C4-2B (cell line): ENCODE measurements at regions not wholly inside any gene's neighbourhood (a gene's known extent, or its start where the extent isn't known, plus 50 kb on each side); places are given as distances from the start of the nearest gene placed in this dataset.

Experiments
- H3K27ac ChIP-seq: fragments of 450-650 bp; 2 replicates; pipeline ENCODE4 v1.5.1; 2017
- CTCF ChIP-seq: fragments of 450-650 bp; conservative IDR thresholded peaks from 2 replicates; pipeline ENCODE4 v1.5.1; 2017; ENCODE audit warnings: mild to moderate bottlenecking
- ZFX ChIP-seq: fragments of 450-650 bp; IDR thresholded peaks from 2 replicates; pipeline ENCODE4 v1.6.1; 2017

- no peak overlapping the region for H3K27ac ChIP-seq
- TF ChIP-seq CTCF (no peak), ZFX (no peak)
Measured at GRCh38 chr10:62460393-62460792, 86.2 kb downstream of the ZNF365 start.

GRCh38 chr10:62461120-62461519, 87.0 kb downstream of the ZNF365 start:
- TF ChIP-seq CTCF: no peak
- no peak overlapping the region for H3K27ac ChIP-seq

- TF ChIP-seq CTCF (no peak), ZFX (no peak)
- no peak overlapping the region for H3K27ac ChIP-seq
Measured at GRCh38 chr10:62462461-62462860, 88.3 kb downstream of the ZNF365 start.

- H3K27ac ChIP-seq: no peak overlapping the region
- TF ChIP-seq ZFX: no peak
- TF ChIP-seq CTCF: no peak
Measured at GRCh38 chr10:62463364-62463763, 89.2 kb downstream of the ZNF365 start.

GRCh38 chr10:62464308-62464707, 90.1 kb downstream of the ZNF365 start:
- TF ChIP-seq ZFX (no peak), CTCF (no peak)
- H3K27ac ChIP-seq: no peak overlapping the region

GRCh38 chr10:62466590-62466989, 92.4 kb downstream of the ZNF365 start:
- TF ChIP-seq CTCF (no peak), ZFX (no peak)
- H3K27ac ChIP-seq: no peak overlapping the region

- no peak overlapping the region for H3K27ac ChIP-seq
- TF ChIP-seq CTCF: no peak
- no peak for TF ChIP-seq ZFX
Measured at GRCh38 chr10:62467527-62467926, 93.4 kb downstream of the ZNF365 start.
